Activated naive CD8-positive, alpha-beta T cell treated with anti-CD3 and anti-CD28 coated beads, Interleukin-2, amount 10 ng/mL, durations not matched to agents 7 days and 5 days (primary cell): ENCODE measurements at regions not wholly inside any gene's neighbourhood (a gene's known extent, or its start where the extent isn't known, plus 50 kb on each side); places are given as distances from the start of the nearest gene placed in this dataset.

Experiments used
- ATAC-seq: fragments of 150-1000 bp; cut with Tn5 transposase; one replicate; pipeline ENCODE4 v1.10.0; 2021; ENCODE audit warnings: low read depth, moderate library complexity
- POLR2A ChIA-PET: fragments of 350-600 bp; sonication (Branson Sonifier 250); formaldehyde crosslinking; loops from one replicate; lab custom pipeline; 2021; ENCODE audit warnings: antibody characterized with exemption; lab: Charles Lee
- DNase-seq: peaks from one replicate; pipeline ENCODE4 v3.0.0; 2021
- H3K27ac Mint-ChIP-seq: one replicate; pipeline ENCODE4 v1.8.0; 2022; ENCODE audit warnings: mild to moderate bottlenecking, mixed read lengths
- H3K27me3 Mint-ChIP-seq: one replicate; pipeline ENCODE4 v1.8.0; 2022; ENCODE audit warnings: mild to moderate bottlenecking, moderate library complexity, mixed read lengths
- H3K36me3 Mint-ChIP-seq: one replicate; pipeline ENCODE4 v1.8.0; 2021; ENCODE audit warnings: mild to moderate bottlenecking, mixed read lengths
- H3K4me1 Mint-ChIP-seq: one replicate; pipeline ENCODE4 v1.8.0; 2021; ENCODE audit warnings: mixed read lengths
- H3K4me3 Mint-ChIP-seq: one replicate; pipeline ENCODE4 v1.8.0; 2022; ENCODE audit warnings: mild to moderate bottlenecking, moderate library complexity, mixed read lengths
- H3K9me3 Mint-ChIP-seq: one replicate; pipeline ENCODE4 v1.8.0; 2021; ENCODE audit warnings: mixed read lengths

DNA sequence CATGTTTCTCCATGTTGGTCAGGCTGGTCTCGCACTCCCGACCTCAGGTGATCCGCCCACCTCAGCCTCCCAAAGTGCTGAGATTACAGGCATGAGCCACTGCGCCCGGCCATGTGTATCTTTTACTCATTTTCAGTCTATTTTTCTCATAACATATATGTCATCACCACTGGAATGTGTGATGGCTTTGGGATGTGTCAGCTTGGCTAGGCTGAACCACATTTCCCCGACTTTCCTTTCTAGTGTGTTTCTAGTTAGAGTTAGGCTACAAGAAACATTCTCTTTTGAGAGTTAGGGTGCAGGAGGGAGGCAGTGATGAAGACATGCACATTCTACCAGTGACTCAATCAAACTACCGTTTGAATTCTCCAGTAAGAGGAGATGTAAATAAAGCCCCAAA is 444.9 kb upstream of the THBS1 start:
- Mint-ChIP-seq H3K4me3 (no peak overlapping the region), H3K36me3 (no peaks in the 10 kb centered on the region), H3K27me3 (peaks cover 25% of the 10 kb centered on the region), H3K27ac (no peak overlapping the region), H3K9me3 (no peaks in the 10 kb centered on the region), H3K4me1 (peaks cover 2% of the 10 kb centered on the region)
- POLR2A ChIA-PET: no interaction called here
- no peak for ATAC-seq
- no peak for DNase-seq

DNA sequence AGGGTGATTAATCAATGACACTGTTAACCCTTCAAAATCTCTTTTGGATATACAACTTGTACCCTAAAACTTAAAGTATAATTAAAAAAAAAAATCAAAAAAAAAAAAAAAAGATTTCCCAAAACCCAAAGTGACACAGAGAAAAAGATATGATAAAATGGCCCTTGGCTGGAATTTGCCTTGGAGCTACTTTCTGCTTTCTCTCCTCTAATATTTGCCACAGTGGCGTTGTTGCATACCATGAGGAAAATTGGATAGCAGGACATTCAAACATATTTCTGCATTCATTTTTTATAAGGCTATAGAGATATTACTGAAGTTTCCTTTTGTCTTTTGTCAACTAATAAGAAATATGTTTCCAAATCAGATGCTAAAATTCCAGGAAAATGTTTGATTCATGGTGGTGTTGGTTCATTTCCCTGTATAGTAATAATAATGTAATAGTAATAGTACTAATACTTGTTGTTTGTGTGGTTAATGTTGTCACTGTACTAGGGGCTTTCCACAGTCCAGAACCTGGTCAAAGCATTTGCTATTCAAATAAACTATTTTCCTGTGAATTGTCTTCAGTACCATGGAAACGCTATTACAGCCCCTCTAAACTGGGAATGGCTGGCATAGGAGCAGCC is 441.3 kb upstream of the THBS1 start:
- Mint-ChIP-seq H3K27ac (no peak overlapping the region), H3K9me3 (peaks cover 4% of the 10 kb centered on the region), H3K4me1 (peaks cover 14% of the 10 kb centered on the region), H3K4me3 (no peak overlapping the region), H3K36me3 (peaks cover 13% of the 10 kb centered on the region), H3K27me3 (peaks cover 11% of the 10 kb centered on the region)
- ATAC-seq (no peak), DNase-seq (no peak)
- POLR2A ChIA-PET: no interaction called here

DNA sequence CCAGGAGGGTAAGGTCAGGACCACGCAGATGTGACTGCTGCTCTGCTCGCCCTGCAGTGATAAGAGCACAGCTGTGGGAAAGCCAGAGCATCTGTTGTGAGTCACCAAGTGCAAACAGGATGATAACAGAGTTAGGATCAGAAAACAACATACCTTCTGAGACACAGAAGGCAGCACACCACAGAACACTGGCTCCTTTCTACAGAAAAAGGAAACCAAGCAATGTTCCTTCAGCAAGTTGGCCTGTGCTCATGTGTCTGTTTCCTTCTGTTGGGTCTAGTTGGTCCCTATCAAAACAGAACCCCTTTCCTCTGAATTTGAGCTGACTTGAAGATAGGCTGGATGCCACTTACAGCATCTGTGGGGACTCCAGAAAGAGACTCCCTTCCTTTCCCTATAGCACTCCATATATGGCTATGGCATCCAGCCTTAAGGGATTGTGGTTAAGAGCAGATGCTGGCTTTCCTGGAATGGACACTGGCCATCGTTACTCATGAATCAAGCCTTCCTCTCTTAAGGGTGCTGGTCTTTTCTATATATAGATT is 440.7 kb upstream of the THBS1 start:
- DNase-seq: no peak

DNA sequence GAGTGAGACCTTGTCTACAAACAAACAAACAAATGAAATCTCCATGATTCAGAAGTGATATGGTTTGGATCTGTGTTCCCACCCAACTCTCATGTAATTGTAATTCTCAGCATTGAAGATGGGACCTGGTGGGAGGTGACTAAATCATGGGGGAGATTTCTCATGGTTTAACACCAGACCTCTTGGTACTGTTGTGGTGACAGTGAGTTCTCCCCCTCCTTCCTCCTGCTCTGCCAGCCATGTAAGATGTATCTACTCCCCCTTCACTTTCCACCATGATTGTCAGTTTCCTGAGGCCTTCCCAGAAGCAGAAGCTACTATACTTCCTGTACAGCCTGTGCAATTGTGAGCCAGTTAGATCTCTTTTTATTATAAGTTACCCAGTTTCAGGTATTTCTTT is 438.4 kb upstream of the THBS1 start:
- POLR2A ChIA-PET: no interaction called here
- Mint-ChIP-seq H3K9me3 (peaks cover 7% of the 10 kb centered on the region), H3K36me3 (peaks cover 16% of the 10 kb centered on the region), H3K27me3 (peaks cover 4% of the 10 kb centered on the region), H3K27ac (peak overlapping the region; percentile 2), H3K4me3 (peak overlapping the region; percentile 29), H3K4me1 (peaks cover 18% of the 10 kb centered on the region)
- peak; percentile 63 for ATAC-seq
- no peak for DNase-seq

More for the DNA sequence above, 440.7 kb upstream of the THBS1 start:
- H3K36me3 Mint-ChIP-seq: peaks cover 14% of the 10 kb centered on the region
- peak; percentile 22 for ATAC-seq
- H3K27me3 Mint-ChIP-seq: peaks cover 7% of the 10 kb centered on the region
- H3K4me3 Mint-ChIP-seq: no peak overlapping the region
- no peak overlapping the region for H3K27ac Mint-ChIP-seq
- POLR2A ChIA-PET: no interaction called here
- peaks cover 4% of the 10 kb centered on the region for H3K9me3 Mint-ChIP-seq
- peaks cover 18% of the 10 kb centered on the region for H3K4me1 Mint-ChIP-seq

DNA sequence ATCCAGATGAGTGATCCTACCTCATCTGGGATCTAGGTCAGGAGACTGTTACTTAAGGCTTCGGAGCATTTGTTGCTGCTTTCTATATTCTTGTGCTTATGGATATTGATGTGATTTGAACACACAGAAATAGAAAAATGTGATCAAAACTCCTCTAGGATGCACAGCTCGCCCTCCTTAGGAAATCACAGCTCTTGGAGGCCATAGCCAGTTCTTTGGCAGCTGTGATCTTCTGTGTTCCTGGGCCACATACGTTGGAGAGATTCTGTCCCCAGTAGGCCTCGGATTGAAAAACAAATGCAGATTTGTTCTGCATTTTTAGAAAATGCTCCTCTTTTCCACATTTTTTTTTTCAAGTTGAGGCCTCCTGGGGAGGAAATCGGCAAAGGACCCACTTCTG is 437.4 kb upstream of the THBS1 start:
- H3K27me3 Mint-ChIP-seq: no peaks in the 10 kb centered on the region
- POLR2A ChIA-PET: interaction anchor here (0.7 kb wide), 1 partner anchor 479 kb away, joined by 4 read pairs; no protein-coding TSS in a partner anchor
- no peak overlapping the region for H3K27ac Mint-ChIP-seq
- ATAC-seq (no peak), DNase-seq (no peak)
- peaks cover 7% of the 10 kb centered on the region for H3K9me3 Mint-ChIP-seq
- peaks cover 16% of the 10 kb centered on the region for H3K36me3 Mint-ChIP-seq
- H3K4me3 Mint-ChIP-seq: no peak overlapping the region
- H3K4me1 Mint-ChIP-seq: peaks cover 18% of the 10 kb centered on the region

DNA sequence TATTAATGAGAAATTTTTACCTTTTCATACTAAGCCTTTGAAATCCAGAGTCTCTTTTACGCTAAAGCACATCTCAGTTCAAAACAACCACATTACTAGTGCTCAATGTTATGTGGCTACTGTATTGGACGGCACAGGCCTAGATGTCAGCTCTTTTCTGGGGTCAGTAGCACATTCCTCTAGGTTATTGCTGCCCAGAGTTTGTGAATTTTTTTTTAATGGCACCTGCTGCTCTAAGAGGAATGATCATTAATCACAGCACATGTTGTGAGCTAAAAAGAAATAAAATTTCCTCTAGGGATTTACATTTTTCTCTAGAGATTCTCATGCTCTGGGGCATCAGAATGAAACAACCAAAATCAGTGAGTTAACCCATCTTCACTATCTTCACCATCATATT is 436.8 kb upstream of the THBS1 start:
- no peak overlapping the region for H3K27ac Mint-ChIP-seq
- POLR2A ChIA-PET: no interaction called here

DNA sequence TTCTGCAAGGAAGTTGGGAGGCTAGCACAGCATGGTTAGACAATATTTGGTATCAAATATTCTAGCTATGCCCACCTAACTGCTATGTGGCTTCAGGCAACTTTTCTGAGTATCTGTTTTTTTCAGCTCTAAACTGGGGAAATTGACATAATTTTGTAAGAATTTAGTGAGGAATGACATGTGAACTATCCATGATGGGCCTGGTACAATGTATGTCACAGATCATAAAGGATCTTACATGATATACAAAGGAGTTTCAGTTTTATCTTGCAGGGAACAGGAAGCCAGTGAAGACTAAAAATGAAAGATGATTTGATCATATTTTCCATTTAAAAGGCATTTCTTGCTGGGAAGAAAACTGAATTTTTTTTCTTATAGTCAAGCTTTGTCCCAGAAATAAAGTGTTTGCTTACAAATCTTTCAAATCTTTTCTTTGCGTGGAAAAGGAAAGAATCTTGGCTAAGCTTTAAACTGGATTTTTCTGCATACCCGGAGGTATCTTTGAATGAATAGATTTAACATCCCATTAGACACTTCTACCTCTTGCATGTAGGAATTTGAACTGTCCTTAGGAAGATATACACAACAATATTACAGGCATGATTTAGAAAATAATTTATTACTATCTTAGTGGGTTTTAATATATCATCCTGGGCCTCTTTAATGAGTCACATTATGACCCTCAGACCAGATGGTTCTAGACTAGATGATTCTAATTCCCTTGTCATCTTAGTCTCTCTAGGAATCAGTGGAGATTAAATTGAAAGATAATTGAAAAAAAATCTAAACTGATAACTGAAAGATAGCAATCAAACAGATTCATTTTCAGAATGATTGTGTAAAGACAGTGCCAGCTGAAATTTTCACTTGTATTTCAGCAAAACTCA is 436.0 kb upstream of the THBS1 start:
- ATAC-seq: peak; percentile 30
- DNase-seq: no peak
- peaks cover 18% of the 10 kb centered on the region for H3K4me1 Mint-ChIP-seq
- no peak overlapping the region for H3K27ac Mint-ChIP-seq
- no peaks in the 10 kb centered on the region for H3K27me3 Mint-ChIP-seq
- peaks cover 7% of the 10 kb centered on the region for H3K9me3 Mint-ChIP-seq
- POLR2A ChIA-PET: no interaction called here
- peaks cover 16% of the 10 kb centered on the region for H3K36me3 Mint-ChIP-seq
- peak overlapping the region; percentile 9 for H3K4me3 Mint-ChIP-seq

More for the DNA sequence above, 436.8 kb upstream of the THBS1 start:
- Mint-ChIP-seq H3K36me3 (peaks cover 16% of the 10 kb centered on the region), H3K9me3 (peaks cover 7% of the 10 kb centered on the region), H3K4me1 (peaks cover 18% of the 10 kb centered on the region), H3K27me3 (no peaks in the 10 kb centered on the region), H3K4me3 (no peak overlapping the region)
- no peak for ATAC-seq
- no peak for DNase-seq

DNA sequence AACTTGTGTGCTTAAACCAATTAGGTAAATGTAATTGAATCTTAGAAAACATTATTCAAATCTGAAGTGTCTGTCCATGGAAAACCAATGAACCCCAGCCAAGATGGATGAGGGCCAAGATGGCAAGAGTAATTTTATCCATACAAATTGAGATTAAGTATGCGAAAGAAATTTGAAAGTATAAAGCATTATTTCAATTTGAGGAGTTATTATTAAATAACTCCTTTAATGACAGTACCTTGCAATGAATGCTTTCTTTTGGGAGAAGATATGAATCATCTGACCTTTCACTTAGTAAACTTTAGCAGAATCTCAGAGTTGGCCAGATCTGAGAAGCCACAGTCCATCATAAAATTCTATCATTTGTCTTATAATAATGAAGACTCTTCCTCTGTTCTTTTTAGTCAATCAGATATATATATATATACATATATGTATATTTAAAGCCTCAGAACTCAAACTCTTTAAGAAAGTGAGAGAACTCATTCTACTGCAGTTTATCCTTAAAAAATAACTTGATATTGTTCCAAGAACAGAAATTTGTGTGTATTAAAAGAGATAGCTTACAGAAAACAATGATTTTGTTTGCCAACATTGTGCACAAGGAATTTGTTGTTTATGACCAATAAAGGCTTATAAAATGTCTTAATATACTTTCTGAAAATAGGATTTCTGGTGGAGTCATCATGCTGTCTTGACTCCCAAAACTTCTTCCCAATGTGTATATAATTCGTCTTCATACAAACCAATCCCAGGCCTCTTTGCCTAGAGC is 434.8 kb upstream of the THBS1 start:
- no peak for ATAC-seq
- Mint-ChIP-seq H3K9me3 (peaks cover 7% of the 10 kb centered on the region), H3K27me3 (no peaks in the 10 kb centered on the region), H3K27ac (no peak overlapping the region), H3K36me3 (peaks cover 16% of the 10 kb centered on the region), H3K4me1 (peaks cover 16% of the 10 kb centered on the region), H3K4me3 (no peak overlapping the region)
- DNase-seq: no peak
- POLR2A ChIA-PET: no interaction called here

DNA sequence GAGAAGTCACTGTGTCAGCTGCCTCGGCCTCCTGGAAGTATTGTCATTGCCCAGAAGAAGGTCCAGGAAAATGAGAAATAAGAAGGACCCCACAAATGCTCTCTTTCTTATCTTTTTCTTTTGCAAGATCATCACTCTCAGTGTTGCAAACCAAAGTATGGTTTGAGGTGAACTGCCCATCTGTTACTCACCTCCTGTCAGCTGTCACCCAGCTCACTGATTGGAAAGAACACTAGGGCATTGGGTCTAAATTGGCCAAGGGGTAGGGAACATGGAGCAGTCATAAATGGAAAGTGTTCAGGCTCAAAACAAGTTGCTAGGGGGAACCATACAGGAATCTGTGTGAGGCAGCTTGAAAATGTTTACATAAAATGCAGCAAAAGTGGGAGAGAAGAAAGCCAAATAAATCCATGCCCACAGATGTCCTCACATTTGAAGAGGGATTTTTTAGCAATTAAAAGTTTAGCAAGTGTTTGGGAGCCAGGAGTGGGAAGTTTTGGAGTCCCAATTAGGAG is 431.2 kb upstream of the THBS1 start:
- Mint-ChIP-seq H3K36me3 (peaks cover 2% of the 10 kb centered on the region), H3K9me3 (peaks cover 3% of the 10 kb centered on the region), H3K4me1 (peaks cover 3% of the 10 kb centered on the region), H3K4me3 (no peak overlapping the region), H3K27me3 (peaks cover 5% of the 10 kb centered on the region), H3K27ac (no peak overlapping the region)
- DNase-seq (no peak), ATAC-seq (no peak)
- POLR2A ChIA-PET: interaction anchor here (0.6 kb wide), 1 partner anchor 635 kb away, joined by 3 read pairs; no protein-coding TSS in a partner anchor

DNA sequence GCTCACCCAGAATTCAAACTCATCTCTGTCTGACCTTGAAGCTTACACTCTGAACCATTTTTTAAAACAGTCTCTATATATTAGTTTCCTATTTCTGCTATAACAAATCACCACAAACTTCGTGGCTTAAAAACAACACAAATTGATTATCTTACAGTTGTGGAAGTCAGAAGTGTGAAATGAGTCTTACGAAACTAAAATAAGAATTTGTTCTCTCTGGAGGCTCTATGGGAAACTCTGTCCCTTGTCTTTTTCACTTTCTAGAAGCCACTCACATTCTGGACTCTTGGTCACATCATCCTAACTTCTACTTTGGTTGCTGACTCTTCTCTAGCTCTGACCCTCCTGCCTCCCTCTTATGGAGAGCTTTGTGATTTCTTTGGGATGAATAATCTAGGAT is 429.3 kb upstream of the THBS1 start:
- Mint-ChIP-seq H3K36me3 (no peaks in the 10 kb centered on the region), H3K27me3 (peaks cover 11% of the 10 kb centered on the region), H3K4me3 (no peak overlapping the region), H3K9me3 (no peaks in the 10 kb centered on the region), H3K4me1 (no peaks in the 10 kb centered on the region), H3K27ac (no peak overlapping the region)
- POLR2A ChIA-PET: no interaction called here
- ATAC-seq: no peak
- DNase-seq: no peak

DNA sequence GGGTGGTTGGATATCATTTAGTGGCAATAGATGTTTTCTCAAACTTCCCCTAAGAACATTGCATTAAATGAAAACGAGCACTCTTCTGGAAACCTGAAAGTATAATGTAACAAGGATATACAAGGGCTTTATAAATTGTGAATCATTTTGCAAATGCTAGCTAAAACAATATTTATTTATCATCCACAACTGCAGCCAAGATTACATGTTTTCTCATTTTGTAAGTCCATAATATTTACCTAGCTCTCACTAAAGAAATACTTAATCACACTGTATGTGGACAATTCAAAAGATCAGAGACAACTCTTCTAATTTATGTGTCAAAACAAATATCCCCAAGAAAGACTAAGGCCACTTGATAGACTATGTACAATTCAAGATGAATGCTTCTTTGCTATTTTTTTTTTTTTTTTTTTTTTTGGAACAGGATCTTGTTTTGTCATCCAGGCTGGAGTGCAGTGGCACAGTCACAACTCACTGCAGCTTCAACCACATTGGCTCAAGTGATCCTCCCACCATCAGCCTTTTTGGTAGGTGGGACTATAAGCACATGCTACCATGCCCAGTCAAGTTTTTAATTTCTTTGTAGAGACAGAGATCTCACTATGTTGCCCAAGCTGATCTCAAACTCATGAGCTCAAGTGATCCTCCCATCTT is 427.7 kb upstream of the THBS1 start:
- no peak overlapping the region for H3K4me3 Mint-ChIP-seq
- H3K4me1 Mint-ChIP-seq: no peaks in the 10 kb centered on the region
- H3K9me3 Mint-ChIP-seq: no peaks in the 10 kb centered on the region
- H3K27ac Mint-ChIP-seq: no peak overlapping the region
- H3K27me3 Mint-ChIP-seq: peaks cover 18% of the 10 kb centered on the region
- POLR2A ChIA-PET: no interaction called here
- DNase-seq: no peak
- no peak for ATAC-seq
- no peaks in the 10 kb centered on the region for H3K36me3 Mint-ChIP-seq

DNA sequence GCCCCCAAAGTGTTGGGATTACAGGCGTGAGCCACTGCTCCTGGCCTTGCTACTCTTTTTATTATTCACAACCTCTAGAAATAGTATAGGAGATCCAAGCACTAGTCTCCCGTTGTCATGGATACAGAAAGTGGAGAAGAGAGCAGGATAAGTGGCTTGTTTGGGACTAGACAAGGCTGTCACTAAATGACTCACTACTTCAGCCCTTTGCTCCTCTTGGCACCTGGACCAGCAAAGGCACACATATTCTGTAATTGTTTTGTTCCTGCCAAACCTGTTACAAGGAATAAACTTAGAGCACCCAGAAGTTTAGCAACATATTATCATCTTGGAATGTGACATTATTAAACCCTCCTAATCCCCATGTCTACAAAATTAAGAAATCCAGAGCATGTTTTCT is 427.2 kb upstream of the THBS1 start:
- Mint-ChIP-seq H3K4me3 (no peak overlapping the region), H3K9me3 (no peaks in the 10 kb centered on the region), H3K4me1 (no peaks in the 10 kb centered on the region), H3K27me3 (peaks cover 23% of the 10 kb centered on the region), H3K36me3 (no peaks in the 10 kb centered on the region), H3K27ac (no peak overlapping the region)
- POLR2A ChIA-PET: no interaction called here
- DNase-seq (no peak), ATAC-seq (no peak)
